CD4-positive, alpha-beta T cell (primary cell): ENCODE measurements at regions not wholly inside any gene's neighbourhood (a gene's known extent, or its start where the extent isn't known, plus 50 kb on each side); places are given as distances from the start of the nearest gene placed in this dataset.

Experiments used
- ATAC-seq: fragments of 200-7000 bp; cut with Tn5 transposase; one replicate; pipeline ENCODE4 v1.10.0; 2022; ENCODE audit warnings: mild to moderate bottlenecking; ENCODE audit not compliant: poor library complexity
- CTCF ChIA-PET: fragments of 350-600 bp; sonication (Branson Sonifier 250); formaldehyde crosslinking; loops from one replicate; lab custom pipeline; 2021; ENCODE audit warnings: antibody characterized with exemption, inconsistent platforms; lab: Charles Lee
- POLR2A ChIA-PET: fragments of 350-600 bp; sonication (Branson Sonifier 250); formaldehyde crosslinking; loops from one replicate; lab custom pipeline; 2021; ENCODE audit warnings: antibody characterized with exemption, inconsistent platforms; lab: Charles Lee
- DNase-seq, 14 experiments: peaks; one replicate each; pipeline ENCODE4 v3.0.0-alpha.2; 2013 to 2020; ENCODE audit warnings: mixed read lengths in 2 of 14
- H3K27ac ChIP-seq, 2 donors: one replicate each; pipeline versions ENCODE4 v1.5.1 to v1.7.0; 2013; ENCODE audit warnings: low read length in 2 of 2, low read depth in 1 of 2, mild to moderate bottlenecking in 1 of 2
- H3K27me3 ChIP-seq, 2 experiments: 1 replicate in 1 of 2; 2 replicates in 1 of 2; pipeline versions ENCODE4 v1.6.1 to v1.7.0; 2013; ENCODE audit warnings: low read length in 2 of 2, control low read depth in 1 of 2, mild to moderate bottlenecking in 1 of 2, moderate library complexity in 1 of 2; ENCODE audit not compliant: insufficient read depth in 2 of 2, control insufficient read depth in 1 of 2
- H3K36me3 ChIP-seq: one replicate; pipeline ENCODE4 v1.6.1; 2013; ENCODE audit warnings: low read length, control low read depth; ENCODE audit not compliant: insufficient read depth
- H3K4me1 ChIP-seq: one replicate; pipeline ENCODE4 v1.6.1; 2013; ENCODE audit warnings: low read length, control low read depth; ENCODE audit not compliant: insufficient read depth
- H3K4me3 ChIP-seq: one replicate; pipeline ENCODE4 v1.5.1; 2013; ENCODE audit warnings: mild to moderate bottlenecking, low read length, moderate library complexity
- H3K9me3 ChIP-seq, 2 experiments: 1 replicate in 1 of 2; 2 replicates in 1 of 2; pipeline versions ENCODE4 v1.6.1 to v1.7.0; 2013; ENCODE audit warnings: low read length in 2 of 2, mild to moderate bottlenecking in 2 of 2, control low read depth in 1 of 2, moderate library complexity in 1 of 2; ENCODE audit not compliant: control insufficient read depth in 1 of 2, insufficient read depth in 1 of 2
- H3K27ac Mint-ChIP-seq: one replicate; pipeline ENCODE4 v1.8.0; 2020; ENCODE audit warnings: mixed read lengths
- H3K27me3 Mint-ChIP-seq: one replicate; pipeline ENCODE4 v1.8.0; 2021; ENCODE audit warnings: mixed read lengths
- H3K36me3 Mint-ChIP-seq: one replicate; pipeline ENCODE4 v1.8.0; 2021; ENCODE audit warnings: low read depth, mixed read lengths
- H3K4me1 Mint-ChIP-seq: one replicate; pipeline ENCODE4 v1.8.0; 2021; ENCODE audit warnings: low read depth, mixed read lengths
- H3K4me3 Mint-ChIP-seq: one replicate; pipeline ENCODE4 v1.8.0; 2020; ENCODE audit warnings: mild to moderate bottlenecking, mixed read lengths
- H3K9me3 Mint-ChIP-seq: one replicate; pipeline ENCODE4 v1.8.0; 2020; ENCODE audit warnings: mixed read lengths
- intact Hi-C, 2 experiments: fragments of 100-400 bp; cut with DNase I in 1 of 2; cut with micrococcal nuclease in 1 of 2; formaldehyde crosslinking; loops; one replicate each; pipeline versions ENCODE4 v1.15.1 to v1.9.0; 2023 to 2025; cut with DNase I, micrococcal nuclease
- TF ChIP-seq, protein P1 (sequence below): fragments of 200-600 bp; IDR thresholded peaks from one replicate; pipeline ENCODE4 v1.8.0; 2022; ENCODE audit warnings: antibody characterized with exemption, mild to moderate bottlenecking

DNA sequence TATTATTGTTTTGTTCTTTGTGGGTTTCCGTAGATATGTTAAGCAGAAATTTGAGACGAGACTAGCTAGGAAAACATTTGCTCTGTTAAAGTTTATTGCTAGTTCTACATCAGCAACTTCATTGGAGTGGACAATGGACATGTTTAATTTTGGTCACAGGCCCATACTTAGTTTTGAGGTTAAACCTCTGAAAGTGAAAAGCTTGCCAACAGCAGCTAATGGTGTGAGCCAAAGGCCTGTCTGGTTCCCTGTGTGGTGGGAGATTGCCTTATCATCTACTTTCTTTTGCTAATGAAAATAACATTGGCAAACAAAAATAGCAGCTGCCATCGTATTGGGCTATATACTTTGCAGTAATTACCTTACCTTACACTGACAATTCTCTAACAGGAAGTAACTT lies 388.4 kb upstream of the FZD8 start:
- Mint-ChIP-seq H3K9me3 (peaks cover 4% of the 10 kb centered on the region), H3K36me3 (no peaks in the 10 kb centered on the region), H3K4me3 (no peak overlapping the region), H3K4me1 (no peaks in the 10 kb centered on the region), H3K27ac (no peak overlapping the region), H3K27me3 (no peaks in the 10 kb centered on the region)
- DNase-seq (no peak), ATAC-seq (no peak)
- H3K36me3 ChIP-seq: no peaks in the 10 kb centered on the region
- intact Hi-C loops: no loop called here
- no peaks in the 10 kb centered on the region for H3K27me3 ChIP-seq
- ChIA-PET POLR2A (no interaction called here), CTCF (no interaction called here)
- no peaks in the 10 kb centered on the region for H3K4me1 ChIP-seq
- H3K9me3 ChIP-seq: no peaks in the 10 kb centered on the region
- TF ChIP-seq, protein P1, sequence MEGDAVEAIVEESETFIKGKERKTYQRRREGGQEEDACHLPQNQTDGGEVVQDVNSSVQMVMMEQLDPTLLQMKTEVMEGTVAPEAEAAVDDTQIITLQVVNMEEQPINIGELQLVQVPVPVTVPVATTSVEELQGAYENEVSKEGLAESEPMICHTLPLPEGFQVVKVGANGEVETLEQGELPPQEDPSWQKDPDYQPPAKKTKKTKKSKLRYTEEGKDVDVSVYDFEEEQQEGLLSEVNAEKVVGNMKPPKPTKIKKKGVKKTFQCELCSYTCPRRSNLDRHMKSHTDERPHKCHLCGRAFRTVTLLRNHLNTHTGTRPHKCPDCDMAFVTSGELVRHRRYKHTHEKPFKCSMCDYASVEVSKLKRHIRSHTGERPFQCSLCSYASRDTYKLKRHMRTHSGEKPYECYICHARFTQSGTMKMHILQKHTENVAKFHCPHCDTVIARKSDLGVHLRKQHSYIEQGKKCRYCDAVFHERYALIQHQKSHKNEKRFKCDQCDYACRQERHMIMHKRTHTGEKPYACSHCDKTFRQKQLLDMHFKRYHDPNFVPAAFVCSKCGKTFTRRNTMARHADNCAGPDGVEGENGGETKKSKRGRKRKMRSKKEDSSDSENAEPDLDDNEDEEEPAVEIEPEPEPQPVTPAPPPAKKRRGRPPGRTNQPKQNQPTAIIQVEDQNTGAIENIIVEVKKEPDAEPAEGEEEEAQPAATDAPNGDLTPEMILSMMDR: no peak
- no peak overlapping the region for H3K4me3 ChIP-seq
- H3K27ac ChIP-seq: no peak overlapping the region

DNA sequence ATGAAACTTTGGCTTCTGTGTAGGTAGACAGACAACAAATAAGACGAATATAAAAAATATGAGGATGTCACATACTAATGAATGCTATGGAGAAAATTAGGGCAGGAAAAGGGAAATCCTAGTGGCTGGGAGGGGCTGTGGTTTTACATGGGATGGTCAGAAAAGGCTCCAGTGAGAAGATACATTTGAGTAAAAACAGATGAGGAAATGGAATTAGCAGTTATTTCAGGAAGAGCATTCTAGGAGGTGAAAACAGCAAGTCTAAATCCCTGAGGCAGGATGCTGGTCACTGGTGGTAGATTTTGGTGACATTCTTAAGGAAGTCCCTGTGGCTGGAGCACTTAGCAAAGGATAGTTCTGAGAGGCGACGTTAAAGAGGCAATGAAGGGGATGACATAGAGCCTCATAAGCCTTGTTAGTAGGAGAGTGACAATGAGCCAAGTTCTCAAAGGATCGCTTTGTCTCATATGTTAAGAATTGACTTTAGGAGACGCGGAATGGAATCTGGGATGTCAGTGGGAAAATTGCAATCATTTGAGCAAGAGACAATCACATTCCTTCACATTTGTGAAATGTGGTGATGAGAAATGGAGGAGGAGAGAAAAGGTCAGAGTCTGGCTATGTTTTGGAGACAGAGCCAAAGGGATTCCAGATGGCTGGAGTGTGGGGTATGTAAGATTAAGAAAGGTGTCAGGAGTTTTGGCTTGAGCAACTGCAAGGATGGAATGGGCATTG lies 384.7 kb upstream of the FZD8 start:
- Mint-ChIP-seq H3K27ac (no peak overlapping the region), H3K4me1 (no peaks in the 10 kb centered on the region), H3K4me3 (no peak overlapping the region), H3K36me3 (no peaks in the 10 kb centered on the region), H3K27me3 (no peaks in the 10 kb centered on the region), H3K9me3 (peaks cover 8% of the 10 kb centered on the region)
- TF ChIP-seq, protein P1: no peak
- intact Hi-C loops: no loop called here
- no peak overlapping the region for H3K4me3 ChIP-seq
- H3K27me3 ChIP-seq: no peaks in the 10 kb centered on the region
- no peaks in the 10 kb centered on the region for H3K9me3 ChIP-seq
- CTCF ChIA-PET: no interaction called here
- H3K27ac ChIP-seq: no peak overlapping the region
- no peaks in the 10 kb centered on the region for H3K36me3 ChIP-seq
- no peak for DNase-seq
- no peak for ATAC-seq
- POLR2A ChIA-PET: no interaction called here
- no peaks in the 10 kb centered on the region for H3K4me1 ChIP-seq

DNA sequence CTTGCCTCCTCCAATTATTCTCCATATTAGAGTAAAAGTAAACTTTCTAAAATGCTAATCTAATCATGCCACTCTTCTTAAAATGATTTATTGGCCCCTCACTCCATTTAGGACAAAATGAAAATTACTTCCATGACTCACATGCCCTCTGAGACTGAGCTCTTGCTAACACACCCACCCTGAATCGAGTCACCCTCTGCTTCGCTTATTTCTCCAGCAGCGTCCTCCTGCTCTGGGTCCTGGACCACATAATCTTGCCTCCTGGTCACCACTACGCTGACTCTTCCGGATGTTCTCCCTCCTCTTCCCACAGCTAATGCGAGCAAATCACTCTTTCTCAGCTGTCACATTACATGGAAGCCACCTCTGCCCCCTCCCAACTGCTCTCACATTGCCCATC lies 384.0 kb upstream of the FZD8 start:
- TF ChIP-seq, protein P1: no peak
- H3K36me3 ChIP-seq: no peaks in the 10 kb centered on the region
- intact Hi-C loops: no loop called here
- ATAC-seq (no peak), DNase-seq (no peak)
- CTCF ChIA-PET: no interaction called here
- no peaks in the 10 kb centered on the region for H3K4me1 Mint-ChIP-seq
- H3K4me3 Mint-ChIP-seq: no peak overlapping the region
- H3K9me3 Mint-ChIP-seq: peaks cover 8% of the 10 kb centered on the region
- POLR2A ChIA-PET: no interaction called here
- H3K4me1 ChIP-seq: no peaks in the 10 kb centered on the region
- H3K27ac ChIP-seq: no peak overlapping the region
- no peaks in the 10 kb centered on the region for H3K27me3 Mint-ChIP-seq
- H3K27ac Mint-ChIP-seq: no peak overlapping the region
- no peaks in the 10 kb centered on the region for H3K27me3 ChIP-seq
- H3K4me3 ChIP-seq: no peak overlapping the region
- no peaks in the 10 kb centered on the region for H3K36me3 Mint-ChIP-seq
- no peaks in the 10 kb centered on the region for H3K9me3 ChIP-seq
